Endothelial cell (in vitro differentiated cells): ENCODE measurements at regions not wholly inside any gene's neighbourhood (a gene's known extent, or its start where the extent isn't known, plus 50 kb on each side); places are given as distances from the start of the nearest gene placed in this dataset.

ENCODE experiments used
- DNase-seq: peaks from one replicate; pipeline ENCODE4 v3.0.0; 2021; ENCODE audit warnings: low spot score
- H3K27ac Mint-ChIP-seq: one replicate; pipeline ENCODE4 v1.8.0; 2021; ENCODE audit warnings: mixed read lengths, inconsistent platforms; ENCODE audit not compliant: unreplicated experiment
- H3K27me3 Mint-ChIP-seq: one replicate; pipeline ENCODE4 v1.8.0; 2021; ENCODE audit warnings: mild to moderate bottlenecking, moderate library complexity, mixed read lengths, inconsistent platforms; ENCODE audit not compliant: unreplicated experiment
- H3K36me3 Mint-ChIP-seq: one replicate; pipeline ENCODE4 v1.8.0; 2021; ENCODE audit warnings: mild to moderate bottlenecking, low read depth, mixed read lengths, inconsistent platforms; ENCODE audit not compliant: unreplicated experiment
- H3K4me1 Mint-ChIP-seq: one replicate; pipeline ENCODE4 v1.8.0; 2021; ENCODE audit warnings: mild to moderate bottlenecking, mixed read lengths, inconsistent platforms; ENCODE audit not compliant: unreplicated experiment
- H3K4me3 Mint-ChIP-seq: one replicate; pipeline ENCODE4 v1.8.0; 2021; ENCODE audit warnings: mild to moderate bottlenecking, mixed read lengths, inconsistent platforms; ENCODE audit not compliant: unreplicated experiment
- H3K9me3 Mint-ChIP-seq: one replicate; pipeline ENCODE4 v1.8.0; 2021; ENCODE audit warnings: mixed read lengths, inconsistent platforms; ENCODE audit not compliant: unreplicated experiment
- CTCF ChIP-seq: fragments of 200-600 bp; sonication (generic); IDR thresholded peaks from one replicate; pipeline ENCODE4 v1.5.0; 2021; ENCODE audit warnings: antibody characterized with exemption; ENCODE audit not compliant: unreplicated experiment

- H3K27me3 Mint-ChIP-seq, result no peaks in the 10 kb centered on the region
- no peaks in the 10 kb centered on the region for H3K36me3 Mint-ChIP-seq
- DNase-seq, result no peak
- no peak overlapping the region for H3K4me3 Mint-ChIP-seq
- no peak for TF ChIP-seq CTCF
- H3K27ac Mint-ChIP-seq, result no peak overlapping the region
- H3K4me1 Mint-ChIP-seq, result no peaks in the 10 kb centered on the region
- no peaks in the 10 kb centered on the region for H3K9me3 Mint-ChIP-seq
Observed at GRCh38 chr12:46934374-46935111, 108.7 kb upstream of the SLC38A4 start.

GRCh38 chr12:46935271-46935847 is 109.6 kb upstream of the SLC38A4 start:
- no peak for TF ChIP-seq CTCF
- Mint-ChIP-seq H3K4me1 (no peaks in the 10 kb centered on the region), H3K4me3 (no peak overlapping the region), H3K36me3 (no peaks in the 10 kb centered on the region), H3K27me3 (no peaks in the 10 kb centered on the region), H3K9me3 (no peaks in the 10 kb centered on the region), H3K27ac (no peak overlapping the region)
- no peak for DNase-seq

- Mint-ChIP-seq H3K36me3 (no peaks in the 10 kb centered on the region), H3K4me1 (no peaks in the 10 kb centered on the region), H3K9me3 (no peaks in the 10 kb centered on the region), H3K27ac (no peak overlapping the region), H3K4me3 (no peak overlapping the region), H3K27me3 (no peaks in the 10 kb centered on the region)
- no peak for DNase-seq
- TF ChIP-seq CTCF, result no peak
Observed at GRCh38 chr12:46936042-46936441, 110.2 kb upstream of the SLC38A4 start.

- Mint-ChIP-seq H3K27ac (no peak overlapping the region), H3K4me1 (no peaks in the 10 kb centered on the region)
Observed at GRCh38 chr12:46938071-46938678, 112.4 kb upstream of the SLC38A4 start.

More at GRCh38 chr12:46938071-46938678, 112.4 kb upstream of the SLC38A4 start:
- Mint-ChIP-seq H3K27me3 (no peaks in the 10 kb centered on the region), H3K9me3 (no peaks in the 10 kb centered on the region), H3K4me3 (no peak overlapping the region), H3K36me3 (no peaks in the 10 kb centered on the region)
- no peak for TF ChIP-seq CTCF
- DNase-seq, result no peak
